Fibroblast of pulmonary artery (primary cell): ENCODE measurements at regions not wholly inside any gene's neighbourhood (a gene's known extent, or its start where the extent isn't known, plus 50 kb on each side); places are given as distances from the start of the nearest gene placed in this dataset.

Experiments
- DNase-seq: peaks from one replicate; pipeline ENCODE4 v3.0.0-alpha.2; 2010; ENCODE audit warnings: low read depth
- H3K4me3 ChIP-seq: replicated peaks from 2 replicates; pipeline ENCODE4 v1.5.1; 2011; ENCODE audit warnings: low read depth, mild to moderate bottlenecking, control low read depth, low read length, moderate library complexity
- CTCF ChIP-seq: IDR thresholded peaks from 2 replicates; pipeline ENCODE4 v1.5.1; 2011; ENCODE audit warnings: mild to moderate bottlenecking, control low read depth, low read length, inconsistent platforms; ENCODE audit errors: missing control alignments

GRCh38 chr18:61173554-61173953 is 159.7 kb upstream of the CDH20 start:
- TF ChIP-seq CTCF, result no peak

GRCh38 chr18:61183798-61184197 is 149.4 kb upstream of the CDH20 start:
- H3K4me3 ChIP-seq, result no peak overlapping the region
- no peak for DNase-seq
- TF ChIP-seq CTCF, result no peak

More at GRCh38 chr18:61173554-61173953, 159.7 kb upstream of the CDH20 start:
- no peak for DNase-seq
- no peak overlapping the region for H3K4me3 ChIP-seq

- no peak overlapping the region for H3K4me3 ChIP-seq
- DNase-seq, result no peak
- TF ChIP-seq CTCF, result no peak
These were observed 145.3 kb upstream of the CDH20 start for GRCh38 chr18:61187971-61188370.

DNA sequence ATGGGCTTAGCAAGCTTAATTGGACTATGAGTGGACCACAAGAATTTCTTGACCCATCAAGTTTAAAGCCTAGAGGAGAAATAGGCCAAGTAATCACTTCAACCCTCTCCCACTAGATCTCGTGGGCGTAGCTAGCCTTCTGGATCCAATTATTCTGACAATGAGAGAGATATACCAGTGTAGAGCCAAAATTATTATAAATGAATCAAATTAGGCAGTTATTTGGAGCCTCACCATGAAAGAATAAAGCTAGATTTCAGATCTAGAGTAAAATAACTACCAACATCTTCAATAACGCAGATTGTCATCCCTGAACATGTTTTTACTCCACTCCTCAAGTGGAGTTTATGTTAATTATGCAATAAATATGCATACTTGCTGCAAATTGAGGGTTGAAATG is 143.9 kb upstream of the CDH20 start:
- H3K4me3 ChIP-seq, result no peak overlapping the region
- TF ChIP-seq CTCF, result no peak
- no peak for DNase-seq

- TF ChIP-seq CTCF, result no peak
- no peak overlapping the region for H3K4me3 ChIP-seq
- no peak for DNase-seq
These were observed 138.5 kb upstream of the CDH20 start for GRCh38 chr18:61194726-61195125.

DNA sequence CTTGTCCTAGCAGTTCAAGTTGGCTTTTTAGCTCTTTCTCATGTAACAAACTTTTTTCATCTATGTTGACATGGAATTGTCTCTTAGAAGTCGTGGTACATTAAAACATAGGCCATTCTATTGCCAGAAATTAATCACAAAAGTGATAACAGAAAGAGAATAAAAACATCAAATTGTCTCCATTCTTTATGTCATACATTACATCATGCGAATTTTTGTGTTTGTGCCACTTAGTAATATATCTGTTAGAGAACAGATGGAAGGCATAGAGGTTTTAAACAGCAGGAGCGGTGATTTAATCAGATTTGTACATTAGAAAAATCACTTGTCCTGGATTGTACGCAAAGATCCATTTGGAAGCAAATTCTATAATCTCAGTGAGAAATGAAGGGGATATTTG is 136.5 kb upstream of the CDH20 start:
- H3K4me3 ChIP-seq, result no peak overlapping the region
- TF ChIP-seq CTCF, result no peak
- no peak for DNase-seq

- H3K4me3 ChIP-seq, result no peak overlapping the region
- TF ChIP-seq CTCF, result no peak
- DNase-seq, result no peak
These were observed 134.7 kb upstream of the CDH20 start for GRCh38 chr18:61198486-61198885.
